Activated CD8-positive, alpha-beta memory T cell treated with anti-CD3 and anti-CD28 coated beads, Interleukin-2, amount 50 U/mL, for 4 hours (primary cell): ENCODE measurements at regions not wholly inside any gene's neighbourhood (a gene's known extent, or its start where the extent isn't known, plus 50 kb on each side); places are given as distances from the start of the nearest gene placed in this dataset.

Experiments
- DNase-seq: peaks from one replicate; pipeline ENCODE4 v3.0.0-alpha.2; 2020

GRCh38 chr18:41444943-41445342 is 510.1 kb upstream of the PIK3C3 start:
- no peak for DNase-seq

DNA sequence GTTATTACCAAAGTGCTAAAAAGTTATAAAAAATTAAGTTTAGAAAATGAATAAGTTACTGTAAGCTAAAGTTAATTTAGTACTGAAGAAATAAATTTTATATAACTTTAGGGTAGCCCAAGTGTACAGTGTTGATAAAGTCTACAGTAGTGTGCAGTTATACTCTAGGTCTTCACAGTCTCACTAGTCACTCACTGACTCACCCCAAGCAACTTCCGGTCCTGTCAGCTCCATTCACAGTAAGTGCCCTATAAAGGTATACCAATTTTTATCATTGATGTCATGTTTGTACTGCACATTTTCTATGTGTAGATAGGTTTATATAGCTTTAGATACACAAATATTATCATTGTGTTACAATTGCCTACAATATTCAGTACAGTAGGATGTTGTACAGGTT is 518.3 kb upstream of the PIK3C3 start:
- no peak for DNase-seq

- DNase-seq: no peak
Measured at GRCh38 chr18:41418598-41418997, 536.4 kb upstream of the PIK3C3 start.

GRCh38 chr18:41416044-41416443 is 539.0 kb upstream of the PIK3C3 start:
- no peak for DNase-seq

DNA sequence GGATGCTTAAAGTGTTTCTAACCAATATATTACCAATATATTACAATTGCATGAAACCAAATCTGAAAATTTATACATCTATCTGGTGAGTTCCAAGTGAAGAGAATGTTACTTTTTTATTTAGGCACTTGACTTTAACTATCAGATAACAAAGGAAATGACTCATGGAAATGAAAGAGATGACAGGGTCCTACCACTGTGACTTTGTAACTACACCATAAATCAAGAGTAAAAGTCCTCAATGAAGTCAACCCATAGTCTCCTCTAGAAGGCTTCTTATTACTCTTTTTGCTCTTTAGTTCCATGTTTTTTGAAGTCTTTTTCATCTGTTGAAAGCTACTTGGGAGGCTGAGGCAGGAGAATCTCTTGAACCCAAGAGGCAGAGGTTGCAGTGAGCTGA is 545.0 kb upstream of the PIK3C3 start:
- DNase-seq: no peak

- no peak for DNase-seq
Measured at GRCh38 chr18:41406834-41407233, 548.2 kb upstream of the PIK3C3 start.

GRCh38 chr18:41396861-41397260 is 558.2 kb upstream of the PIK3C3 start:
- DNase-seq: no peak

GRCh38 chr18:41396211-41396610 is 558.8 kb upstream of the PIK3C3 start:
- DNase-seq: no peak

DNA sequence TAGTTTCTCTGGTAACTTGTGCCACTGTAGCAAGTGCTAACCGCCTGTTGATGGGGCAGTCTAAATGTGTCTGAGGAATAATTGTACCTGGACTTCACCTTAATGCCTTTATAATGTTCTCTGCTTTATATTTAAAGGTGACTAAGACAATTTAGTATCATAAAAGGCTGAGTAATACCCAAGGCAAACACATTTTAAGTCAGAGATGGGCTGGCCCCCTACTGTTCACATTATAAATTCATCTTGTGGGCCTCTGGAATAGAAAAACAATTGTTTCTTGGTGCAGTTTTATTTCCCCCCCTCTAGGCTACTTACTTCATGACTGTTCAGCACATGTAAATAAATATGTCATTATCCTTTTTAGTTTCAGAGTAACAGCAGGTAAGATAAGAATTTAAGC is 559.3 kb upstream of the PIK3C3 start:
- DNase-seq: no peak

GRCh38 chr18:41391616-41392595 is 563.1 kb upstream of the PIK3C3 start:
- no peak for DNase-seq

DNA sequence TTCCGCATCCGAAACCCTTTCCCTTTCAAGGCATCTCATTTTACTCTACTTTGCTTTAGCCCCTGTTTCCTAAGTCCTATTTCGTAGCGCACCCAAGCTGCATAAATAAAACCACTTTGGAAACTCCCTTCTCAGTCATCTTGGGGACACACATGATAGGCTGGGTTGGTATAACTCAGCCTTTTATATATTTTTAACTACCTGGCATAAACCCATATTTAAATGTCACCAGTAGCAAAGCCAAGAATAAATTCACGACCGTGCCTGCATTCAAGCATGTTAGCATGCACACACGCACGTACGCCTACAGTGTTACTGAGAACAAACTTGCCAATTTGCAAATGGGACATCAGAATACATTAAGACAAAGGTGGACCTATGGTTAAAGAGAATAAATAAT is 564.7 kb upstream of the PIK3C3 start:
- no peak for DNase-seq

DNA sequence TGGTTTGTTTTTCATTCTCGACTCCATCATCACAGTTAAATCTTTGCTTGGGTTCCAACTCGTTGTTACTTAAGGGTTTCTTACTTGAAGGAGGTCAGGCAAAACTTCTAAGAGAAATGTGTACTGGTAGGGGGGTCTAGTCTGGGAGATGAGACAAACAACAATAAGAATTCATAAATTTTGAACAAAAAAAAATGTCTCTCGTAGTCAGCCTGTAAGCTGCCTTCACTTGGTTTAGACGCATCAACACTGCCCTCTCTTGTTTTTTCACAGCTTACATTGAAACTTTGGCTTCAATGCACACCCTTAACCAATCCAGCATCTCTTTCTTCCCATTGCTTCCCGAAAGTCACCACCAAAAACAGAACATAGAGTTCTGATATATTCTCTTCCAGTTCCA is 576.4 kb upstream of the PIK3C3 start:
- DNase-seq: no peak

- no peak for DNase-seq
Measured at GRCh38 chr18:41373612-41374011, 581.4 kb upstream of the PIK3C3 start.

- DNase-seq: no peak
Measured at GRCh38 chr18:41372046-41372665, 582.9 kb upstream of the PIK3C3 start.

DNA sequence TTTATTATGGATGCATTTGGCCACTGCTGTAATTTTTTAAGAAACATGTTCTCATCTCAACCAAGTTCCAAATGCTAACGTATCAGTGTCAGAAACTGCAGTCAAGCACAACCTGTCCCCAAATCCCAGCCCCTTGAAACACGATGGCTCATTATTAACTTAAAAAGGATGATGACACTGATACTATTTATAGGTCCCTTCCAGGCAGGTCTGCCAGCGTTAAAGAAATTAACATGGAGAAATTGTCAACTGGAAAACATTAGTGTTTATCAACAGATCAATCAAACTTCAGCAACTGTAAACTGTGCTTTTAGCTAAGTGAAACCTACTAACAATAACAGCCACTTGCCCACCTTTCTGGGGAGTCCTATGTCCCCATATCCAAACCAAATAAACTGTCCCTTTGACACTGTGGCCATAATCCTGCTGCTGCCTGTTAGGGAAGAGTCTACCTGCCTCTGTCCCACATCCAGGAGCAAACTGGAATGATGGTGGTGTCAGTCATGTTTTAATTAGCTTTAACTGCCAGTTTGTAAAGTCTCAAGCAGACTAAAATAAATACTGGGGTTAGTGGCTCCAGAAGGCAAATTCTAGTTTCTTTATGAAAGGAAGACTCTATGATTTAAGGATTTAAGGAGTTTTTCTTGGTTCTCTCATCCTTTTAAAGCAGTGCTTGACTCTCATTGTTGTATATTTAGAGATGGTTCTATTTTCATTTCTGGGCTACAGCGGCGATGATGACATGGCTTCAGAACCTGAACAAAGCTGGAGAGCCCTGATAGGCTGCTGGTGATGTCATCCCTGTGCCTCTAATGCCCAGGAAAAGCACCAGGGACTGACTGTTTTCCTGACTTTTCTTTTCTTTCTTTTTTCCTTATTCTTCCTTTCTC is 583.6 kb upstream of the PIK3C3 start:
- no peak for DNase-seq

- DNase-seq: no peak
Measured at GRCh38 chr18:41370740-41371139, 584.3 kb upstream of the PIK3C3 start.

DNA sequence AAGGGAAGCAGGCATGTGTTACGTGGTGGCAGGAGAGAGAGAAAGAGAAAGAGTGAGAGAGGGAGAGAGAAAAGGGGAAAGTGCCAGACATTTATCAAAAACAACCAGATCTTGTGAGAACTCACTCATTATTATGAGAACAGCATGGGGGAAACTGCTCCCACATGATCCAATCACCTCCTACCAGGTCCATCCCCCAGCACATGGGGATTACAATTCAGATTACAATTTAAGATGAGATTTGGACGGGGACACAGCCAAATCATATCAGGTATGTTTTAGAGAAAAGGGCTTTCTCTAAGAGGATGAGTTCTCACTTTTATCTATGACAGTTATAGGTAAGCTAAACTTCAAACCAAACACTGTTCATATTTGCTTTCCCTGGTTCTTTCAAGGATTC is 597.3 kb upstream of the PIK3C3 start:
- no peak for DNase-seq

GRCh38 chr18:41353777-41354528 is 601.1 kb upstream of the PIK3C3 start:
- DNase-seq: no peak

GRCh38 chr18:41351430-41351829 is 603.6 kb upstream of the PIK3C3 start:
- no peak for DNase-seq

DNA sequence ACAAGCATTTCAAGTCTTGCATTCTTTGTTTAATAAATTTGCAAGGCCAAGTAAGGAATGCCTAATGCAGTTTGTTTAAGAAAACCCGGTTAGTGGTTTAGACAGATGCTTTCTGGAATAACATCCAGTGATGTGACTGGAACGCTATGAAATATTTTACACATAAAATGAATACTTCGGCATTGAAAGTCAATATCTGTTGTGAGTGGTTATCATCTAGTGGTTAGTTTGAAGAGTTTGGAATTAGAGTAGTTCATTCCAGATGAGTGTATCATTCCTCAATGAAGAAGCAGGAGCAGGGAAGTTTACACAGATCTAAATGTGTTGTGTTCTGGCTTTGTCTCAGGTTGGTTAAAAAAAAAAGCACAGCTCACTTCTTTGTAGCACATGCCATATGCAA is 608.0 kb upstream of the PIK3C3 start:
- DNase-seq: no peak

DNA sequence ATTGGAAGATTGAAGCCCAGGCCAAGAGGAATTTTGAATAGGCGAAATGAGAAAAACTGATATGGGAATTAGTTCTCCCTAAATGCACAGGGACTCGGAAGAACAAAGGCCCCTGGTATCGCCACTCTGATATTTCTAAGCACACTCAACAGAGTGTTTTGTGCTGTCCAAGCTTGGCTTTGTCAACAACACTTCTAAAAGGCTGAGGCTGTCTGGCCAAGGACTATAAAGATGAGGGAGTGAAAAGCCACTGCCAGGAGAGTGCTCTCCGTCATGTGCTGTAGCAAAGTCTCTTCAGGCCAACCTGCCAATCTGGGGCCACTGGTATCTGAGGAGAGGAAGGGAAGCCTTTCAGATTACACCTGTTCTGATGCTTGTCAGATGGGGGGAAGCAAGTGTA is 611.2 kb upstream of the PIK3C3 start:
- no peak for DNase-seq

- no peak for DNase-seq
Measured at GRCh38 chr18:41338341-41338740, 616.7 kb upstream of the PIK3C3 start.

DNA sequence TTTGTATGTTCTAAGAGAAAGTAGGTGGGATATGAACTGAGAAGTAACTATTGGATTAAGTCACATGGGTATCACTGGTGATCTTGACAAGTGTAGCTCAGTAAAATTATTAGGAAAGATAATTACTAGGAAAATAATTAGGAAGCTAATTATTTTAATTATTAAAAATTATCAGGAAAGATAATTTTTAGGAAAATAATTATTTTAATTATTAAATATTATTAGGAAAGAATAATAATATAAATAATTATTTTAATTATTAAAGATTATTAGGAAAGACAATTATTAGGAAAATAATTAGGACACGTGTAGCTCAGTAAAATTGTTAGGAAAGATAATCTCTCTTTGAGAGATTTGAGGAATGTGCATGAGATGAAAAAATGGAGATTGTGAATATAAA is 623.4 kb upstream of the PIK3C3 start:
- DNase-seq: no peak
